OCI-LY3 (cell line): ENCODE measurements at regions not wholly inside any gene's neighbourhood (a gene's known extent, or its start where the extent isn't known, plus 50 kb on each side); places are given as distances from the start of the nearest gene placed in this dataset.

Experiments
- EZH2phosphoT487 ChIP-seq: fragments of 200-600 bp; shearing (Covaris generic); IDR thresholded peaks from 2 replicates; pipeline ENCODE4 v1.6.1; 2018; ENCODE audit warnings: antibody characterized with exemption, mixed run types, low read depth
- TF ChIP-seq, protein P1 (sequence below): fragments of 200-600, 300-600 bp; sonication (generic); IDR thresholded peaks from 2 replicates; pipeline ENCODE4 v1.5.1; 2014; ENCODE audit warnings: antibody characterized with exemption, low read length, low read depth

DNA sequence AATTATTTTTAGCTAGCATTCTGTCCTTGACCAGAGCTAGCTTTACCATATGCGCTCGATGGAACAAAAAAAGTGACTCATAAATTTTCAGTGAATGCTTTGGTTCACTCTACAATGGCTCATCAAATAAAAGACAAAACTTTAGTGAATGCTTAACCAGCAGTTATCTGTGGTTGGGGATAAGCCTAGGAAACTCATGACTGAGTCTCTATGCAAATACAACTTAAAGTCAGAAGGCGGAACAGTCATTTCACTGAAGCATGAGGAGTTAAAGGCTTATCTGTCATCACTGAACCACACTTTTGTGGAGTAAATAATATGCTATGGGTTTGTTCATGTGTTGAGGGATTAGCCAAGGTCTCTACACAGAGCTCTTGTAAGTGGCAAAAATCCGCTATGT is 308.4 kb downstream of the SQOR start:
- TF ChIP-seq, protein P1, sequence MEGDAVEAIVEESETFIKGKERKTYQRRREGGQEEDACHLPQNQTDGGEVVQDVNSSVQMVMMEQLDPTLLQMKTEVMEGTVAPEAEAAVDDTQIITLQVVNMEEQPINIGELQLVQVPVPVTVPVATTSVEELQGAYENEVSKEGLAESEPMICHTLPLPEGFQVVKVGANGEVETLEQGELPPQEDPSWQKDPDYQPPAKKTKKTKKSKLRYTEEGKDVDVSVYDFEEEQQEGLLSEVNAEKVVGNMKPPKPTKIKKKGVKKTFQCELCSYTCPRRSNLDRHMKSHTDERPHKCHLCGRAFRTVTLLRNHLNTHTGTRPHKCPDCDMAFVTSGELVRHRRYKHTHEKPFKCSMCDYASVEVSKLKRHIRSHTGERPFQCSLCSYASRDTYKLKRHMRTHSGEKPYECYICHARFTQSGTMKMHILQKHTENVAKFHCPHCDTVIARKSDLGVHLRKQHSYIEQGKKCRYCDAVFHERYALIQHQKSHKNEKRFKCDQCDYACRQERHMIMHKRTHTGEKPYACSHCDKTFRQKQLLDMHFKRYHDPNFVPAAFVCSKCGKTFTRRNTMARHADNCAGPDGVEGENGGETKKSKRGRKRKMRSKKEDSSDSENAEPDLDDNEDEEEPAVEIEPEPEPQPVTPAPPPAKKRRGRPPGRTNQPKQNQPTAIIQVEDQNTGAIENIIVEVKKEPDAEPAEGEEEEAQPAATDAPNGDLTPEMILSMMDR, result no peak
- TF ChIP-seq EZH2phosphoT487, result no peak
